Choroid plexus epithelial cell (primary cell): ENCODE measurements at regions not wholly inside any gene's neighbourhood (a gene's known extent, or its start where the extent isn't known, plus 50 kb on each side); places are given as distances from the start of the nearest gene placed in this dataset.
A peak's percentile ranks its signal among the peaks of the same experiment; 100 is the strongest.

Experiments used
- DNase-seq: peaks from one replicate; pipeline ENCODE4 v3.0.0-alpha.2; 2010; ENCODE audit warnings: low read depth
- H3K4me3 ChIP-seq: 2 replicates; pipeline ENCODE4 v1.5.1; 2011; ENCODE audit warnings: low read depth, mild to moderate bottlenecking, control low read depth, low read length, moderate library complexity
- CTCF ChIP-seq: conservative IDR thresholded peaks from 2 replicates; pipeline ENCODE4 v1.5.1; 2011; ENCODE audit warnings: low read depth, mild to moderate bottlenecking, control low read depth, inconsistent platforms, low read length, moderate library complexity

- H3K4me3 ChIP-seq: no peak overlapping the region
- no peak for TF ChIP-seq CTCF
- DNase-seq: peak; percentile 68
These were observed 330.1 kb downstream of the TDRD15 start for GRCh38 chr2:21453723-21454450.

GRCh38 chr2:21454839-21455238 is 331.1 kb downstream of the TDRD15 start:
- no peak for DNase-seq
- TF ChIP-seq CTCF: no peak

GRCh38 chr2:21461754-21462240 is 338.0 kb downstream of the TDRD15 start:
- TF ChIP-seq CTCF: no peak
- DNase-seq: no peak
- H3K4me3 ChIP-seq: no peak overlapping the region

More at GRCh38 chr2:21454839-21455238, 331.1 kb downstream of the TDRD15 start:
- H3K4me3 ChIP-seq: no peak overlapping the region

GRCh38 chr2:21466341-21466927 is 342.7 kb downstream of the TDRD15 start:
- peak; percentile 40 for DNase-seq
- TF ChIP-seq CTCF: no peak
- H3K4me3 ChIP-seq: no peak overlapping the region

- no peak overlapping the region for H3K4me3 ChIP-seq
- DNase-seq: no peak
- no peak for TF ChIP-seq CTCF
These were observed 343.6 kb downstream of the TDRD15 start for GRCh38 chr2:21467280-21467818.

- no peak overlapping the region for H3K4me3 ChIP-seq
- peak; percentile 76 for DNase-seq
- TF ChIP-seq CTCF: no peak
These were observed 344.1 kb downstream of the TDRD15 start for GRCh38 chr2:21467910-21468309.

GRCh38 chr2:21468624-21469023 is 344.9 kb downstream of the TDRD15 start:
- no peak overlapping the region for H3K4me3 ChIP-seq
- DNase-seq: peak; percentile 9
- no peak for TF ChIP-seq CTCF
